NCI-H446 (cell line): ENCODE measurements at regions not wholly inside any gene's neighbourhood (a gene's known extent, or its start where the extent isn't known, plus 50 kb on each side); places are given as distances from the start of the nearest gene placed in this dataset.
A peak's percentile ranks its signal among the peaks of the same experiment; 100 is the strongest.

Source experiments
- DNase-seq, 2 experiments: peaks; one replicate each; lab custom pipeline; 2025; lab: John Stamatoyannopoulos, UW

DNA sequence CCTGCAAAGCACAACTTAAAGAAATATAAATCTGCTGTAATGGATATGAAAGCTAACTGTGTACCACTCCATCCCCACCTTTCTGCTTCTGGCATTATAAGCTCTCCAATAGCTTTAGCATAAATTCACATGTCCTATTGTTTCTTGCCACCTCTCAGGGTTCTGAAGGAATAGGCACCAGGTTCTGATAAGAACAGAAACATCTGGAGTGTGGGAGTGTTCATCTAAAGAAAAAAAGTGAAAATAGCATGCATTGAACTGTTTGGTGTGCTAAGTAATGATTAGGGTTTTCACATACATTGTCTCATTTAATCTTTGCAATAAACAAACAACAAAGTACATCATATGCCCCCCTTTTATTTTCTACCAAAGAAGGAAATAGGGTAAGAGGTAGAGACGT is 72.3 kb downstream of the FAM76B start:
- DNase-seq, result no peak

DNA sequence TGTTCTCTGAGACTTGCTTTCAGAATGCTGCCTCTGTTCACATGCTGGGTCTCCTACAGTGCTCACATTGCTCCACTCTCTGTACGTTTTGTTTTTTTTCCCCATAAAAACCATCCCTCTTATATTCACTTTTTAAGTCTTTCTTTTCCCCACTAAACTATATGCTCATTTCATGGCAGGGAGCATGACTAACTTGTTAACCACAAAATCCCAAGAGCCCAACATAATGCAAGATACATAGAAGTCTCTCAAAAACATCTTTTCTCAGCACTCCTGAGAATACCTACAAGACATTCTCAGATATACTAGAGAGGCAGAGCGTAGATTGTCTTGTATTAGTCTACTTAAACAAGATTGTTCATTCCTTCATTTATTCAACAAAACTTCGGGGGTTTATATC is 73.3 kb downstream of the FAM76B start:
- DNase-seq, result no peak

DNA sequence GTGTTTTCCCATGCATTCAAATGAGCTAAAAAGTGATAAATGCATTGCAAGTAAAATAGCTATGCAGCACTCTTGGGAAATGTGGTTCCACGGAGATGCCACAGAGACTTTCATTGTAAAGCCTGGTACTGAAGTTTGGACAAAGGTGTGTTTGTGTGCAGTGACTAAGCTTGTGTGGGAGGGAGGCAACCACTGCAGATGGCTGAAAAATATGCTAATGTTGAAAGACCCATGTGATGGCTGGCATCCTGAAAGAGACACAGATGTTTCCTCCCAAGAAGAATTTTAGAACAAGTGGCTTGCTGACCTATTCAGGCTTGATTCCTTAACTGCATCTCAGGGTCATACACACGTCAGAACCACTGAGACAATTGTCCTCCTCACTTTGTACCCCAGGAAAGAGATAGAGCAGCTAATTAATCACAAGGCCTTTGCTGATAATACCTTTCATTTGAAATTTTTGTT is 73.8 kb downstream of the FAM76B start:
- no peak for DNase-seq

DNA sequence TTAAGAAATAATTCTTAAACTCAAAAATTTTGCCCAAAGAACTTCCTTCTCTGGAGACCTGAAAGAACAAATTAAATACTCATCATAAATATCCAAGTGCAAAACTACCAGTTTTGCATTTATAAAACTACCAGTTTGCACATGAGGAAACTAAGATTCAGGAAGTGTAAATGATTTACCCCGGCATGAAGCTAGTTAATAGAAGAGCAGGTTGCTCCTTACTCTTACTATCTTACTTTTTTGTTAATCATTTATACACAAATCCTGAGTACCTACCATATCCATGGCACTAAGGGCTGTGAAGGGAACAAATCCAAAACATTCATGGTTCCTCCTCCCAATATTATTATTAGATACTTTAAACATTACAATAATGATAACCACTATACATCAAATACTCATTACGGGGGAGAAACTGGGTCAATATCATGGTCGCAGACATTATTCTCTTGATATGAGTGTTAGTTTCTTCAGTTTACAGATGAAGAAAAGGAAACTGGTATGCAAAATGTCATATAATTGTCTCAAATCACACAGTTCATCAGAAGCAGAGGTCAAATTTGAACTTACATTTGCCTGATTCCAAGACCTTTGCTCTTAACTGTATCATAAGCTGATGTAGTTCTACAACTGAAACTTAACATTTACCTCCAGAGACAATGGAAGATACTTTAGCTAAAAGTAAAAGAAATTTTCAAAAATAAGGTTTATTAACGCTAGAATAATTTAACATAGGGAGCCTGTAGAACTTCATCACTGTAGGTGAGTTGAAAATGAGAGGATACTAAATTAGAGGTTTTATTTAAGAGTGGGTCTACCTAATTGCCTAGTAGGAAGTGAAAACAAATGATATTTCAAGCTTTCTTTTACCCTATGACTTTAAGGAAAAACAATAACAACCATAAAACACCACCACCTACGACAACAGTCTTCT is 74.5 kb downstream of the FAM76B start:
- no peak for DNase-seq

DNA sequence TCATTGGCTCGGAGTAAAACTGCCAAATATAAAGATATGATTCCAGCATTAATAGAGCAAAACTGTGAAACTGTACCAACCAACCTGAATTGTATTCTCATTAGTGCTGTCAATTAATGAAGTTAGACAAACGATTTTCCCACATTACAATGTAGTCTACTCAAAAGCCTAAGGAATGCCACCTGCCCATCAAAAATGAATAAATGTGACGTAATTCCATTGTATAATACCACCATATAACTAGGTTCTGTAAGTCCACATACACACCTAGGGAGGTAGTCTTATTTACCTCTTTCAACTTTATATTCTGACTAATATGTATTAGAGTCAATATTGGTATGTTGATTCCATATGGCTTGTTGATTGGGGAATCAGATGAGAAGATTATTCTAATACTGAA is 76.2 kb downstream of the FAM76B start:
- DNase-seq, result no peak

DNA sequence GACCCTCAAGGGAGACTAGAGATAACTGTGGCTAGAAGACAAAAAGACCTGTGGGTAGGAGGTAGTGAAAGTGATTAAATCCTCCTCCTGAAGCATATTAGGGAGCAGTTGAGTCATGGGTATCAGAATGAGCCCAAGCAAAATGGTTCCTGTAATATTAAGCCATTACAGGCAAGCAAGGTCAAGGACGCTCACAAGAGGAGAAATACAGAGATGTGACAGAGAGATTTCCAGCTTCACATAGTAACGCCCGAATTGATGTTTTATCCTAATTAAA is 77.7 kb downstream of the FAM76B start:
- no peak for DNase-seq

DNA sequence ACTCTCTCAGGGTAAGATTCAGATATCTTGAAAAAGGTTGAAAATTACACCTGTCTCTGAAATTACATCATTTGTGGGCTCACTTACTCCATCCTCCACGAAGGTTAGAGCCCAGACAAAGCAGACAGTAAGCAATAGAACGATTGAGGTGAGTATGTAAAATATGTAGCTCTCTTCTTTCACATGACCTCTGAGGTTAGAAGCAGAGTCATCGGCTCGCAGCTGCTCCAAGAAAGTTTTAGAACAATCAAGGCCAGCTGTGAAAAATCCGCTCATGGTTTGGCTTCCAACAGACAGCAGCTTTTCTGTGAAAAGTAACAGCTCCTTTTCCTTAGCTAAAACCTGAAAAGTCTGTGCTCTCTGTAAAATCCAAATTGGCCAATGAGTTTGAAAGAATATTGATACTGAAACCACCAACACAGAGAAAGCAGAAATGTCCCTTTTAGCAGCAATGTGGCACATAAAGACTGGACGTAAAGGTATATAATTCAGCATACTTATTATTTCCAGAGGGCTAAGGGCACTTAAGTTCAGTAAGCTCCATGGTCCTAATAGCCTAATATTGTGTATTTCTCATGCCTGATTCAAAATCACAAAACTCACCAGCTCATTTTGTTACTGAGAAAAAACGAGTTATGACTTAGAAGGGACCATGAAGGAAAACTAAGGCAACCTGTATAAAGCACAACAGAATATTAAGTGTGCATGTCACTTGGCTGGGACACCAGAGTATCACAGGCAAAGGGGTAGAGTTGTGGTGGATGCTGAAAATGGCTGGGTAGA is 78.2 kb downstream of the FAM76B start:
- no peak for DNase-seq

DNA sequence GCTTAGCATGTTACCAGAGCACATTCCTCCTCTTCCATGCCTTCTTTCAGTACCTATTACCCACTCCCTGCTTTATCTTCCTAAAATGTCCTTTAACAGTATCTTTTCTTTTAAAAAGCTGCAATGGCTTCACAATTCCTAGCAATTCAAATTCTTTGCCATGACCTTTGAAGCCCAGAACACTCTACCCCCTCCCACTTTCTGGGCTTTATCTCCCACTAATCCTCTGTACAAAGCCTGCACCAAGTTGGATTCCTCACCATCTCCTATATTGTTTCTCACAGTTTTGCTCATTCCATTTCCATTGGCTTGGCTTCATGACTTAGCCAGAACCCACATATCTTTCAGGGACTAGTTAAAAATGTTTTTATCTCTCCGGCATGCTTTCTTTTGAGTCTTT is 80.9 kb downstream of the FAM76B start:
- DNase-seq, result no peak

DNA sequence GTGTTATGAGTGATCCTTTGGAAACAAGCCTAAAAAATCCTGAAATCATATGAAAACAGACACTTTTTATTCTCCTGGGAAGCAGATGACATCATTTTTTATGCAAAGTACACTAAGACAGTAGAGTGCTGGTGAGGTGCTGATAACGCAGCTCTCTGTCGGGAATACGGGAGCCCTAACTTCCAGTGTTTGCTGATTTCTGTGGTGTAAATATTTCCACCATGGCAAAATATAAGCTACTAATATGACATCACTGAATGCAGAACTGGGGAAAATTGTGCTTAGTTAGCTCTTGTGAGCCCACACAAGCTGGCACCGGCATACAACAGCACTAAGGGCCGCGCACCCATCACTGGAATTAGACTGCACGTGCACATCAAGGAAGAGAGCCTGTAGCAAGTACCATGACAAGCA is 82.6 kb downstream of the FAM76B start:
- DNase-seq, result no peak

DNA sequence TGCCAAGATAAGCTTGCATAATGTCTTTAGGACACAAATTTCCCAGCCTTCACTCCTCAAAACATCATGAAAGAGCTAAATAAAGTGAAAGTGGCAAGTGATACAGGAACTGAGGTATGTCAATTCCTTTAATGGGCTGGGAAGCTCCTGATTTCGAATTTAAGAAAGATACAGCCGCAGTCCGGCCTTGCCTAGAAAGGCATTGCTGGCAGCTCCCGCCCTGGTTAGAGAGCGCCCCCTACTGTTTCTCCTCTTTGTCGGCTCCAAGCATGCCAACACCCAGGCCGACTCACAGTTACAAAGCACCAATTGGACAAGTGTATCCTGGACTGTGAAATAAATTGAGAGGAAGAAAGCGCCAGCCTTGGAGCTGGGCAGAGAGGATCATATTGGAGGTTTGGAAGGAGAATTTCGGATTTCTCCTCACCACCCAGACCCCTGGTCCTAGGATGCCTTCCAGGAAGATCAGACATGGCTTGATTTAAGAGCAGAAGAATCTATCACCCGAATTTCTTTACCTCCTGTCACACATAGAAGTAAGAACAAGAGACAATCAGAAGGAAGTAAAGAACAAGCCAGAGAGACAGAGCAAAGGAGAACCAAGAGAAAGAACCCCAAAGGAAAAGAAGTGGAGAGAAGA is 84.0 kb downstream of the FAM76B start:
- DNase-seq, result peak; percentile 77 to 93

DNA sequence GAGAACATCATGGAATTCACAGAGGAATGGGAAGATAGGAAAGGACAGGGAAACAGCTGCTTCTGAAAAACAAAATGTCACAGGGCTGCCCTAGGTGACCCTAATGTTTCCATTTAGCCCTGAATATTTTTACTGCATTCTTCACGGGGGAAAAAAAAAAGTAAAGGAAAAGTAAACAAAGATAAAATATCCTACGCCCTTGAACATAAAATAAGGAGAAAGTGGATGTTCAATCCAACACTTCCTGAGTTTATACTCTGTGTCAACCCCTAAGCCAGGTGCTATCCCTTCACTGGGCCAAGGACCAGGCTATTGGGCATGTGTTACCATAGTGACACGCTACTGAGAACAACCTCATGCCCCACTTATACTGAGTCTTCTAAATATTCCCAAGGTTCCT is 84.7 kb downstream of the FAM76B start:
- no peak for DNase-seq

DNA sequence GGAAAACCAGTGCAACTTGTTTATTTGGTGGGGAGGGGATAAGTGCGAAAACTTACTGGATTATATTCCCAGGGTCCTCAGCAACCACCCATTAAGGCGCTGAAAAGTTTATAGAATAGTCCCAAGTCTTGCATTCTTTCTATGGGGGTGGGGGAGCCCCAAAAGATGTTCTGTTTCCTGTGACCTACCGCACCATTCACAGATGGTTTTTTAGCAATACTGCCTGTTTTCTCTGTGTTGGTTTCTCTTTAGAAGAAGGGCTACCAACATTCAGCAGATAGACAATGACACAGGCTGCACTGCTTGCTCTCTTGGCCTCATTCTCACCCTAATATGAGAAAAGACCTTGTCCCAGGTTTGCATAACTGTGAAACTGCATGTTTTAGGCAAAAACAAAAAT is 86.5 kb downstream of the FAM76B start:
- DNase-seq, result no peak

DNA sequence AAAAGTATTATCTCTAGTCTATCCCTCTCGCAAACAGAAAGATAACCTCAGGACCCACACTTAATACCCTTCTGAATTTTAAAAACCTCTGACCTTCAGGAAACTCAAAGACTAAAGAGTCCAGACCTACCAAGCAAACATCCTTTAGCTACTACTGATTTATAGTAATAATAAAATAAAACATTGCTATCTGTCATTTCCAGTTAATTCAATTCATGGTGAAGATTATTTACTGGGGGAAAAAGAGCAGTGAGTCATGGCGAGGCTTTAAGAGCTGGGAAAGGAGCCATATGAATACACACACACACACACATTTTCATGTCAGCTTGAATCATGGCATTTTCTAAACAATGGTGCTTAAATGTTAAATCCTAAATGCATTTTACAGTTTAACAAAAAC is 87.1 kb downstream of the FAM76B start:
- DNase-seq, result peak; percentile 14 to 44

DNA sequence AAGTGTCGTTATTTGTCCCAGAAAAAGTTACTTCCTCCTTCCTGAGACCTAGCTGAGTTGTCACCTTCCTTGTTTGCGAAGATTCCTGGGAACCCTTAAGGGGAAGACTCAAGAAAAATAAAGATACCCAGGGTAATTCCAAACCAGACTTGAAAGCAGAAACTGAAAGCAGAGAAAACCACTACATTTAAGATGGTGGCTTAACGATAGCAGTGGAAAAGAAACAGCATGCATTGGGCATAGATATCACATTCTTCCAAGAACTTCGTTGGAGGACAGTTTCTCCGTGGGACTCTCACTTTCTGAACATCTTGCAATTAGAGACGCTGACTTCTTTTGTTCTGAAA is 89.1 kb downstream of the FAM76B start:
- no peak for DNase-seq

DNA sequence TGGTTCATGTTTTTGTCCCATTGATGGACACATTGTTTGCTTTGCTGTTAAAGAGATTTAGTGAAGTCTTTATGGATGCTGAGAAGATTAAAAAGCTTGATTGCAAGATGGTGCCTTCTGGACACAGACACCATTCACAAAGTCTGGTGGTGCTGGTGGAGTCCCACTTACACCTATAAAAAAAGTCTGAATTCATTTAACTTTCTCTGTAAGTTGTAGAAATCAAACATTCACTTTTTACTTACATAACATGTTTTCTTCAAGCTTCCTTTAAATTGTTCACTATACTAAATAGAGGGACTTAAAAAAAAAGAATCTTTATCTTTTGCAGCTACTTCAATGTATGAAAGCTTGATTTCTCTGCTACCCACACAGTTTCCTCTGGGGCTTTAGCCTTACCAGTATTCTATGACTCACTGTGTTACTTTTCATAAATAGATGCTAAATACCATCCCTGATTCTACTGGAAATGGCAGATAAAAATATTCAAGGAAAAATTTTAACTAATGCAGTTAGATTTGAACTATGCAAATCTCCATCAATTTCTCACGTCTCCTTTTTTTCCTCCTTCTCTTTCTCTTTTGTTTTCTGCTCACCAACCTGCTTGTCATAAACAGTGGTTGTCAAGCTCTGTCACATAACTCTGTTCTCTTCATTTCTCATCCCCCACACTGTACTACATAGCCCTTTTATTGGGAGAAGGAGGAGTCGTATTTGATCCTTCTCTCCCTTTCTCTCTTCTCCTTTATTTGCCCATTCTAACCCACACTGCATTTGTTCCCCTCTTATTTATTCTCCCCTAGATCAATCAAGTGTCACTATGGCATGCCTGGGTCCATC is 89.7 kb downstream of the FAM76B start:
- no peak for DNase-seq

DNA sequence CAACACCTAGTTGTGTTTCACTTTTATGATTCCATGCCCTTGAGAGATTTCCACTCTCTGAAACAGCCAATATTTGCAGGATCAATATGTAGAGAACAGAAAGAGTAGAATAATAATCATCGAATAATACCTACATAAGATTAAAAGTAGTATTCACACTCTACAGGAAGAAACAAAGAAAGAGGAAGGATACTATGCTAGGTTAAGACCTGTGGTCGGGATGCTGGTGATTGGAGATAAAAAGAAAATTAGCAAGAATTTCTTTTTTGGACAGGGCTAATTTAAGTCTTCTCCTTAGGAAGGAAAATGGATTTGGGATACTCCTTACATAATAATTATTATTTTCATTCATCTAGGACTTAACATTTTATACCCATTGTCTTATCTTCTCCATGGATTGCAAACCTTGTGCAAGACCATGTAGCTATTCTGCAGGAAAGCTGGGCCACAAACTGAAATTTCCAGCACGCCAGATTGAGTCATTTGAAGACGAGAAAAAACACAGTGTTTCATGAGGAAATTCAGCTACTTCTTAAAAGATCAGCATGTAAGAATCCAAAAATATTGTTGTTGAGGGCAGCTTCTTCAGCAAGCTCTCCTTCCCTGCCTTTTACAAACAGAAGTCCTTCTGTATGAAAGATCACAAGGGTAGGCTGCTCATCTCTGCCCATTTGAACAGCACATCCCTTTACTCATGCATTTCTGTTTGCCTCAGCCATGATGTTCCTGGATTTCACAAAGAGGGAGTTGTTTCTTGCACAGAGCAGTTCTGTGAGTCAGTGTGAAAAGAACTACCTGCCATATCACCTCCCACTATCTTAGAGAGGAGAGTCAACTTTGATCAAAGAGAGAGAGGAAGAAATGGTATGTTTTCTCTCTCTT is 90.7 kb downstream of the FAM76B start:
- DNase-seq, result no peak

DNA sequence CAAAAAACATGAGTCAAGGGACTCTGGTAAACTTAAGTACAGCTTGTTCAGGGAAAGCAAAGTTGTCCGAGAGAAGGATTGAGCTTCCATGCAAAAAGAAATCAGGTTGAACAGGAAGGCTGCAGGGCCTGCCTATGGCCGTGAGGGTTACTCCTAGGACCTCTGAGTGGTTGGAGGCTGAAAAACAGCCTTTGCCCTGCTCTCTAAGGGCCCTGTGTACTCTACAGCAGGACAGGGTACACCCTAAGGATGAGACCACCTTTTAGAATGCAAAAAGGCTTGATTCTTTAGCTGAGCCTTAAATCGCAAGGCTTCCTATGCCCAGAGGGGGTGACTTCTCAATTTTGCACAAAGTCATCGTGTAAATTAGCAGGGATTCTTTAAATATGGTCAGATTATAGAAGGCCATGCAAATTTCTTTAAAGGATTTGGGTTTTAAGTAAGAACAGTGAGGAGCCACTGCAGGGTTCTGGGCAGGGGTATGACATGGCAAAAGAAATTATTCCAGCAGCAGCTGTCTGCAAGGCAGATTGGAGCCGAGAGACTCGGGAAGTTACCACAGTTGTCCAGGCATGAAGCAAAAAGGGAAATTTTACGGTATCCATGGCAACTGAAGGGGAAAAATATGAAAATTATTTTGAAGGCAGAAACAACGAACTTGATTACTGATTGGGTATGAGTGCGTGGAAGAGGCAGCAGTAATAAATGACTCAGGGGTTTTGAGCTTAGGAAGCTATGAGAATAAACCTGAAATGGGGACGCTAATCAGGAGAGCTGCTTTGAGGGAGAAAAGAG is 91.8 kb downstream of the FAM76B start:
- DNase-seq, result peak in 1 of 2 experiments; percentile 42

DNA sequence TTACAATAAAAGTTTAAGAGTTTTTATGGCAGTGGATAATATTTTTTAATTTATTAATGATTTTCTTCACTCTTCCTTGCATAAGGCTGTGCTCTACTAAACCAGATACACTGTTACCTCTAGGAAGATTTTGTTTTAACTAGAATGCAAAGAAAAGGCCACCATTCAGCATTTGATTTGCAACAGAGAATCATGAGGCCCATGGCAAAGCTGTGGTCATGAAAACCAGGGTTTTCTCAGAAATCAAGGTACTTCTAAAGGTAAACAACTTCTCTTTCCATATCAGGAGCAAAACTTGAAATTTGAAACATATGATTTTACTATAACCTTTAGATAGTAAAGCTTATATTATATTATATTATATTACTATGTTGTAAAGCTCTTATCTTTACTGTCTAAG is 94.4 kb downstream of the FAM76B start:
- DNase-seq, result no peak

DNA sequence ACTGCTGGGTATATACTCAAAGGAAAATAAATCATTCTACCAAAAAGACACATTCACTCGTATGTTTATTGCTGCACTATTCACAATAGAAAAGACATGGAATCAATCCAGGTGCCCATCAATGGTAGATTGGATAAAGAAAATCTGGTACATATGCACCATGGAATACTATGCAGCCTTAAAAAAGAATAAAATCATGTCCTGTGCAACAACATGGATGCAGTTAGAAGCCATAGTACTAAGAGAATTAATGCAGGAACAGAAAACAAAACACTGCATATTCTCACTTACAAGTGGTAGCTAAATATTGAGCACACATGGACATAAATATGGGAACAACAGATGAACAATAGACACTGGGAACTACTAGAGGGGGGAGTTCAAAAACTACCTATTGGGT is 96.3 kb downstream of the FAM76B start:
- DNase-seq, result no peak
